OCI-LY1 (cell line): ENCODE measurements at regions not wholly inside any gene's neighbourhood (a gene's known extent, or its start where the extent isn't known, plus 50 kb on each side); places are given as distances from the start of the nearest gene placed in this dataset.

ENCODE experiments used
- H2AFZ ChIP-seq: fragments of 200-600 bp; sonication (generic), shearing (Covaris generic); 2 replicates; pipeline ENCODE4 v1.6.0; 2014; ENCODE audit warnings: antibody characterized with exemption, mild to moderate bottlenecking, low read length
- H3F3A ChIP-seq: fragments of 200-600 bp; sonication (generic), shearing (Covaris generic); 2 replicates; pipeline ENCODE4 v1.6.0; 2014; ENCODE audit warnings: mild to moderate bottlenecking, antibody characterized with exemption, low read length, moderate library complexity; ENCODE audit not compliant: insufficient read depth
- H3K27ac ChIP-seq: fragments of 200-600 bp; sonication (generic); 2 replicates; pipeline ENCODE4 v1.5.1; 2014; ENCODE audit warnings: low read length, mixed run types, mild to moderate bottlenecking, low read depth; ENCODE audit not compliant: poor library complexity, severe bottlenecking
- H3K27me3 ChIP-seq: fragments of 200-600 bp; sonication (generic); 2 replicates; pipeline ENCODE4 v1.6.0; 2014; ENCODE audit warnings: antibody characterized with exemption, mild to moderate bottlenecking, low read length, moderate library complexity; ENCODE audit not compliant: insufficient read depth
- H3K36me3 ChIP-seq: fragments of 200-600 bp; sonication (generic); 2 replicates; pipeline ENCODE4 v1.6.1; 2014; ENCODE audit warnings: mild to moderate bottlenecking, antibody characterized with exemption, low read length, moderate library complexity, mixed read lengths; ENCODE audit not compliant: insufficient read depth
- H3K4me1 ChIP-seq: fragments of 200-600 bp; sonication (generic); 2 replicates; pipeline ENCODE4 v1.5.1; 2014; ENCODE audit warnings: mild to moderate bottlenecking, low read length, moderate library complexity; ENCODE audit not compliant: insufficient read depth, severe bottlenecking
- H3K4me2 ChIP-seq: fragments of 200-600 bp; sonication (generic), shearing (Covaris generic); 2 replicates; pipeline ENCODE4 v1.6.1; 2014; ENCODE audit warnings: low read length
- H3K4me3 ChIP-seq: fragments of 200-600 bp; sonication (generic); 2 replicates; pipeline ENCODE4 v1.5.1; 2014; ENCODE audit warnings: low read length, low read depth, mild to moderate bottlenecking, mixed read lengths; ENCODE audit not compliant: poor library complexity, severe bottlenecking
- H3K79me2 ChIP-seq: fragments of 200-600 bp; shearing (Covaris generic); 2 replicates; pipeline ENCODE4 v1.6.1; 2016; ENCODE audit warnings: mixed run types, low read length, mixed read lengths; ENCODE audit not compliant: insufficient read depth
- H3K9ac ChIP-seq: fragments of 200-600 bp; sonication (generic), shearing (Covaris generic); 2 replicates; pipeline ENCODE4 v1.6.1; 2014; ENCODE audit warnings: mild to moderate bottlenecking, low read length, mixed read lengths
- H3K9me2 ChIP-seq: fragments of 200-600 bp; sonication (generic), shearing (Covaris generic); 2 replicates; pipeline ENCODE4 v1.6.1; 2014; ENCODE audit warnings: low read depth, mild to moderate bottlenecking, low read length, mixed read lengths
- H3K9me3 ChIP-seq: fragments of 200-600 bp; shearing (Covaris generic); 2 replicates; pipeline ENCODE4 v1.6.1; 2014; ENCODE audit warnings: low read length, mixed read lengths
- H4K20me1 ChIP-seq: fragments of 200-600 bp; sonication (generic), shearing (Covaris generic); 2 replicates; pipeline ENCODE4 v1.6.0; 2016; ENCODE audit warnings: mild to moderate bottlenecking, low read length; ENCODE audit not compliant: insufficient read depth
- CTCF ChIP-seq: fragments of 200-600 bp; sonication (generic), shearing (Covaris generic); IDR thresholded peaks from 2 replicates; pipeline ENCODE4 v1.5.1; 2017; ENCODE audit warnings: mild to moderate bottlenecking, antibody characterized with exemption, low read length, moderate library complexity, mixed read lengths
- EZH2 ChIP-seq: fragments of 200-600 bp; sonication (generic), shearing (Covaris generic); IDR thresholded peaks from 2 replicates; pipeline ENCODE4 v1.8.0; 2017; ENCODE audit warnings: borderline replicate concordance, mixed run types, mild to moderate bottlenecking, antibody characterized with exemption, low read length, moderate library complexity, mixed read lengths

GRCh38 chr4:159776961-159777360 lies 674.1 kb downstream of the RAPGEF2 start:
- H3F3A ChIP-seq, result no peaks in the 10 kb centered on the region
- TF ChIP-seq CTCF (no peak), EZH2 (no peak)
- no peaks in the 10 kb centered on the region for H3K36me3 ChIP-seq
- H3K27ac ChIP-seq, result no peak overlapping the region
- H3K9ac ChIP-seq, result no peak overlapping the region
- no peaks in the 10 kb centered on the region for H4K20me1 ChIP-seq
- H3K4me2 ChIP-seq, result no peak overlapping the region
- no peak overlapping the region for H2AFZ ChIP-seq
- H3K9me2 ChIP-seq, result no peaks in the 10 kb centered on the region
- H3K27me3 ChIP-seq, result no peaks in the 10 kb centered on the region
- H3K4me1 ChIP-seq, result no peaks in the 10 kb centered on the region
- no peaks in the 10 kb centered on the region for H3K9me3 ChIP-seq
- no peaks in the 10 kb centered on the region for H3K79me2 ChIP-seq
- no peak overlapping the region for H3K4me3 ChIP-seq

GRCh38 chr4:159777689-159778088 lies 674.8 kb downstream of the RAPGEF2 start:
- Histone ChIP-seq H3K27me3 (no peaks in the 10 kb centered on the region), H3K9ac (no peak overlapping the region), H3K4me3 (no peak overlapping the region), H3K9me2 (no peaks in the 10 kb centered on the region), H3K36me3 (no peaks in the 10 kb centered on the region), H4K20me1 (no peaks in the 10 kb centered on the region), H3K4me1 (no peaks in the 10 kb centered on the region), H3K9me3 (no peaks in the 10 kb centered on the region), H3K79me2 (no peaks in the 10 kb centered on the region), H3K4me2 (no peak overlapping the region), H3F3A (no peaks in the 10 kb centered on the region), H3K27ac (no peak overlapping the region), H2AFZ (no peak overlapping the region)
- TF ChIP-seq EZH2 (no peak), CTCF (no peak)

GRCh38 chr4:159778298-159778697 lies 675.4 kb downstream of the RAPGEF2 start:
- Histone ChIP-seq H3K9me2 (no peaks in the 10 kb centered on the region), H3F3A (no peaks in the 10 kb centered on the region), H3K27ac (no peak overlapping the region), H3K4me1 (no peaks in the 10 kb centered on the region), H3K79me2 (no peaks in the 10 kb centered on the region), H3K36me3 (no peaks in the 10 kb centered on the region), H2AFZ (no peak overlapping the region), H3K4me3 (no peak overlapping the region), H3K27me3 (no peaks in the 10 kb centered on the region), H4K20me1 (no peaks in the 10 kb centered on the region), H3K9me3 (no peaks in the 10 kb centered on the region), H3K9ac (no peak overlapping the region), H3K4me2 (no peak overlapping the region)
- no peak for TF ChIP-seq CTCF
- no peak for TF ChIP-seq EZH2
